AG04450 (cell line): ENCODE measurements at regions not wholly inside any gene's neighbourhood (a gene's known extent, or its start where the extent isn't known, plus 50 kb on each side); places are given as distances from the start of the nearest gene placed in this dataset.
A peak's percentile ranks its signal among the peaks of the same experiment; 100 is the strongest.

Source experiments
- CTCF ChIA-PET: fragments of 300-600, 350-600 bp; formaldehyde crosslinking; extraction: SDS; loops from one replicate; lab custom pipeline; 2022; ENCODE audit warnings: antibody characterized with exemption, inconsistent platforms; lab: Charles Lee
- POLR2A ChIA-PET: fragments of 350-600 bp; formaldehyde crosslinking; extraction: SDS; loops from one replicate; lab custom pipeline; 2021; ENCODE audit warnings: antibody characterized with exemption, inconsistent platforms; lab: Yijun Ruan, JAX
- DNase-seq: peaks from one replicate; pipeline ENCODE4 v3.0.0-alpha.2; 2011; ENCODE audit warnings: low read depth, low spot score
- H3K27ac ChIP-seq: one replicate; pipeline ENCODE4 v1.5.1; 2012; ENCODE audit warnings: low read depth, low read length, control low read depth
- H3K27me3 ChIP-seq: one replicate; pipeline ENCODE4 v1.6.0; 2012; ENCODE audit warnings: low read length; ENCODE audit not compliant: control insufficient read depth, insufficient read depth
- H3K4me3 ChIP-seq: 2 replicates; pipeline ENCODE4 v1.5.1; 2011; ENCODE audit warnings: mild to moderate bottlenecking, low read depth, low read length, control low read depth
- H3K9me3 ChIP-seq: 2 replicates; pipeline ENCODE4 v1.5.1; 2012; ENCODE audit warnings: low read length; ENCODE audit not compliant: control insufficient read depth, insufficient read depth
- CTCF ChIP-seq: IDR thresholded peaks from 2 replicates; pipeline ENCODE4 v1.5.1; 2011; ENCODE audit warnings: low read depth, low read length, control low read depth, inconsistent platforms

GRCh38 chr9:24286761-24287160 lies 258.9 kb downstream of the IZUMO3 start:
- peaks cover 14% of the 10 kb centered on the region; the same call in 1 of the 2 replicates for H3K9me3 ChIP-seq
- H3K4me3 ChIP-seq: no peak overlapping the region
- no peak overlapping the region for H3K27ac ChIP-seq
- POLR2A ChIA-PET: no interaction called here
- TF ChIP-seq CTCF: no peak
- CTCF ChIA-PET: no interaction called here
- no peaks in the 10 kb centered on the region for H3K27me3 ChIP-seq
- DNase-seq: no peak

DNA sequence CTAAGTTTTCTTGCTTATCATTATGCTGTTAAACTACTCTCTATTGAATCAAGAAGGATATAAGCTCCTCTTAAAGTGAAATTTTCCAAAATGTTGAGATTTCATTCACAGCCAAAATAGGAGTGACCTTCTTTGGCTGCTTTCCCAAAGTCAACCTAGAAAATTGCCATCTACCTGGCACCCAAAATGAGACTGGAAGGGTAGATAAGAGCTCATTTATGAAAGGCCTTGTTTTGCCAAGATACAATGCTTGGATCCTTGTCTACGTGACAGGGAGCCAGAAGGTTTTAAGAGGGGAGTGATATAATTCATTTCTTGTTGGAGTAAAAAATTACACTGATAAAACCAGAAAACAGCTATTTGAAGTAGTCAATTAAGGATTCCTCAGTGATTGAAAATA lies 287.1 kb downstream of the IZUMO3 start:
- H3K4me3 ChIP-seq: no peak overlapping the region
- H3K9me3 ChIP-seq: no peaks in the 10 kb centered on the region; the same call in 1 of the 2 replicates
- no peak for TF ChIP-seq CTCF
- CTCF ChIA-PET: interaction anchor here (0.6 kb wide), 1 partner anchor 1957 kb away, joined by 4 read pairs; no protein-coding TSS in a partner anchor
- POLR2A ChIA-PET: no interaction called here
- H3K27ac ChIP-seq: no peak overlapping the region
- H3K27me3 ChIP-seq: no peaks in the 10 kb centered on the region
- no peak for DNase-seq

DNA sequence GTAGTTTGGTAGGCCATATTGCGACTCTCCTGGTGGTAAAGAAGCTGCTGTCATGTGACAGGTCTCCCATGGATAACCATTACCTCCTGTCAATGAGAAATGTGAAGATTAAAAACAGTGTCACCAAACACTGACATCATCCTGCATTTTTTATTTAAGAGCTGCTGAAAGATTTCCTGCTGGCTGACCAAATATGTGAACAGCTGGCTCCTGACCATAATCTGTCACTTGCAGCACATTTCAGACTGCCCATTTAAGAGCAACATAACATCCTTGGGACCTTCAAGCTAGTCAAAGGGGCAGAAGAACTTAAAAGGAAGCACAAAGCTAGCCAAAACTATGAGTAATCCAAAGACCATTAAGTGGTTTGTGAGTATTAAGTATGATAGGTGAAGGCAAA lies 288.0 kb downstream of the IZUMO3 start:
- no peak for TF ChIP-seq CTCF
- no peak overlapping the region for H3K27ac ChIP-seq
- CTCF ChIA-PET: no interaction called here
- no peak overlapping the region for H3K4me3 ChIP-seq
- DNase-seq: no peak
- no peaks in the 10 kb centered on the region for H3K9me3 ChIP-seq
- H3K27me3 ChIP-seq: no peaks in the 10 kb centered on the region
- POLR2A ChIA-PET: no interaction called here

DNA sequence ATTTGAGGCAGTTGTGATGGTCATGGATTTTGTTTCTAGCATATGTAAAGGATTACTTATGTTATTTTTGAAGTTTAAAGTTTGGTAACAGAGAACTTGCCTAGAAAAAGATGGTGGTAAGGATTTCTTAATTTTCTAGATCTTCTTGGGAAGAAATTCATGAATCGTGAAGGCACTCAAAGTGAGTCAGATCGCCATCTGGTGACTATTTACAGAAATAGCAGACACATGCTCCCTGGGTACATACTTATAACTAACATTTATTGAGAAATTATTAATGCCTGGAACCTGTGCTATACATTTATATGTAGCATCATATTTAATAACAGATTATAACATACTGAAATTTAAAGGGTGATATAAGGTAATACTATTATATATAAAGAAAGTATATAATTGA lies 299.7 kb downstream of the IZUMO3 start:
- Histone ChIP-seq H3K27me3 (no peaks in the 10 kb centered on the region), H3K4me3 (no peak overlapping the region), H3K9me3 (no peaks in the 10 kb centered on the region), H3K27ac (no peak overlapping the region)
- ChIA-PET CTCF (no interaction called here), POLR2A (no interaction called here)
- no peak for DNase-seq
- peak; percentile 17; the same call in 1 of the 2 replicates for TF ChIP-seq CTCF

DNA sequence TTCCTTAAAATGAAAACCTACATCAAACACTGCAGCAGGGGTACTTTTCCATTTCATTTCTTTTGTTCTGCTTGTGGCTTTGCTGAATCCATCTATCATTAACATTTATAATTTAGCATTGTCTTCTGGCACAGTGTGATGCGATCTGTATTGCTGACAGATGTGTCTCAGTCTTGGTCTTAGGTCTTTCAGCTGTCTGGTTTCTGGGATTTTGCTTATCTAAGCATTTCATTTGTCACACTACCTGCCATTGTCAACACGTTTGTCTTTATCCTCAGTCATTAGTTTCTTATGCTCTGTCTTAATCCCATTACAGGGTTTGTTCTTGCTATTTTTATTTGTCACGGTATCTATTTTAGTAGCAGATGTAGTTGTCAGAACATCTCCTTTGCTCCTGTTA lies 303.1 kb downstream of the IZUMO3 start:
- CTCF ChIA-PET: no interaction called here
- no peak overlapping the region for H3K4me3 ChIP-seq
- no peak for TF ChIP-seq CTCF
- H3K27ac ChIP-seq: no peak overlapping the region
- POLR2A ChIA-PET: no interaction called here
- no peak for DNase-seq
- no peaks in the 10 kb centered on the region for H3K9me3 ChIP-seq
- no peaks in the 10 kb centered on the region for H3K27me3 ChIP-seq
